ENCODE measurements at regions not wholly inside any gene's neighbourhood (a gene's known extent, or its start where the extent isn't known, plus 50 kb on each side); places are given as distances from the start of the nearest gene placed in this dataset.

- in situ Hi-C loops (cut with MboI; ENCODE audit: low pct_unique_long_range_greater_than_20kb, low sequenced_read_pairs): no loop called here
- DNase-seq: no peak
These were observed 171.3 kb downstream of the NUFIP1 start for GRCh38 chr13:44818016-44818415.

- in situ Hi-C loops (cut with MboI; ENCODE audit: low pct_unique_long_range_greater_than_20kb, low sequenced_read_pairs): no loop called here
- no peak for DNase-seq
These were observed 172.1 kb downstream of the NUFIP1 start for GRCh38 chr13:44817131-44817671.

- DNase-seq: no peak
These were observed 172.6 kb downstream of the NUFIP1 start for GRCh38 chr13:44816701-44817100.

GRCh38 chr13:44815623-44816022 lies 173.6 kb downstream of the NUFIP1 start:
- in situ Hi-C loops (cut with MboI; ENCODE audit: low pct_unique_long_range_greater_than_20kb, low sequenced_read_pairs): no loop called here
- no peak for DNase-seq

More at GRCh38 chr13:44816701-44817100, 172.6 kb downstream of the NUFIP1 start:
- in situ Hi-C loops (cut with MboI; ENCODE audit: low pct_unique_long_range_greater_than_20kb, low sequenced_read_pairs): no loop called here

GRCh38 chr13:44814836-44815235 lies 174.4 kb downstream of the NUFIP1 start:
- DNase-seq: no peak

GRCh38 chr13:44814161-44814560 lies 175.1 kb downstream of the NUFIP1 start:
- DNase-seq: no peak
- in situ Hi-C loops (cut with MboI; ENCODE audit: low pct_unique_long_range_greater_than_20kb, low sequenced_read_pairs): no loop called here

More at GRCh38 chr13:44814836-44815235, 174.4 kb downstream of the NUFIP1 start:
- in situ Hi-C loops (cut with MboI; ENCODE audit: low pct_unique_long_range_greater_than_20kb, low sequenced_read_pairs): no loop called here

- in situ Hi-C loops (cut with MboI; ENCODE audit: low pct_unique_long_range_greater_than_20kb, low sequenced_read_pairs): no loop called here
- DNase-seq: no peak
These were observed 176.5 kb downstream of the NUFIP1 start for GRCh38 chr13:44812818-44813217.

GRCh38 chr13:44810061-44810840 lies 179.0 kb downstream of the NUFIP1 start:
- in situ Hi-C loops (cut with MboI; ENCODE audit: low pct_unique_long_range_greater_than_20kb, low sequenced_read_pairs): no loop called here
- no peak for DNase-seq

GRCh38 chr13:44809190-44809589 lies 180.1 kb downstream of the NUFIP1 start:
- DNase-seq: no peak
- in situ Hi-C loops (cut with MboI; ENCODE audit: low pct_unique_long_range_greater_than_20kb, low sequenced_read_pairs): no loop called here

GRCh38 chr13:44808185-44808584 lies 181.1 kb downstream of the NUFIP1 start:
- DNase-seq: no peak
- in situ Hi-C loops (cut with MboI; ENCODE audit: low pct_unique_long_range_greater_than_20kb, low sequenced_read_pairs): no loop called here

- in situ Hi-C loops (cut with MboI; ENCODE audit: low pct_unique_long_range_greater_than_20kb, low sequenced_read_pairs): no loop called here
- DNase-seq: no peak
These were observed 181.7 kb downstream of the NUFIP1 start for GRCh38 chr13:44807449-44808034.

GRCh38 chr13:44806826-44807225 lies 182.4 kb downstream of the NUFIP1 start:
- DNase-seq: no peak
- in situ Hi-C loops (cut with MboI; ENCODE audit: low pct_unique_long_range_greater_than_20kb, low sequenced_read_pairs): no loop called here

GRCh38 chr13:44805585-44805984 lies 183.7 kb downstream of the NUFIP1 start:
- in situ Hi-C loops (cut with MboI; ENCODE audit: low pct_unique_long_range_greater_than_20kb, low sequenced_read_pairs): no loop called here
- DNase-seq: no peak

GRCh38 chr13:44803390-44803789 lies 185.9 kb downstream of the NUFIP1 start:
- DNase-seq: no peak
- in situ Hi-C loops (cut with MboI; ENCODE audit: low pct_unique_long_range_greater_than_20kb, low sequenced_read_pairs): no loop called here

GRCh38 chr13:44802491-44802890 lies 186.8 kb downstream of the NUFIP1 start:
- in situ Hi-C loops (cut with MboI; ENCODE audit: low pct_unique_long_range_greater_than_20kb, low sequenced_read_pairs): no loop called here

GRCh38 chr13:44801990-44802389 lies 187.3 kb downstream of the NUFIP1 start:
- in situ Hi-C loops (cut with MboI; ENCODE audit: low pct_unique_long_range_greater_than_20kb, low sequenced_read_pairs): no loop called here
- peak; percentile 62 for DNase-seq

More at GRCh38 chr13:44802491-44802890, 186.8 kb downstream of the NUFIP1 start:
- no peak for DNase-seq

GRCh38 chr13:44800626-44801025 lies 188.6 kb downstream of the NUFIP1 start:
- no peak for DNase-seq
- in situ Hi-C loops (cut with MboI; ENCODE audit: low pct_unique_long_range_greater_than_20kb, low sequenced_read_pairs): no loop called here

GRCh38 chr13:44797685-44798084 lies 191.6 kb downstream of the NUFIP1 start:
- in situ Hi-C loops (cut with MboI; ENCODE audit: low pct_unique_long_range_greater_than_20kb, low sequenced_read_pairs): no loop called here
- no peak for DNase-seq

GRCh38 chr13:44796597-44797490 lies 192.4 kb downstream of the NUFIP1 start:
- in situ Hi-C loops (cut with MboI; ENCODE audit: low pct_unique_long_range_greater_than_20kb, low sequenced_read_pairs): no loop called here
- DNase-seq: peak; percentile 22
